GM18868 (cell line): ENCODE measurements at regions not wholly inside any gene's neighbourhood (a gene's known extent, or its start where the extent isn't known, plus 50 kb on each side); places are given as distances from the start of the nearest gene placed in this dataset.

Experiments
- ATAC-seq: cut with Tn5 transposase; IDR thresholded peaks from one replicate; pipeline ENCODE4 v1.9.1; 2021; ENCODE audit warnings: mild to moderate bottlenecking, moderate library complexity; ENCODE audit not compliant: unreplicated experiment

DNA sequence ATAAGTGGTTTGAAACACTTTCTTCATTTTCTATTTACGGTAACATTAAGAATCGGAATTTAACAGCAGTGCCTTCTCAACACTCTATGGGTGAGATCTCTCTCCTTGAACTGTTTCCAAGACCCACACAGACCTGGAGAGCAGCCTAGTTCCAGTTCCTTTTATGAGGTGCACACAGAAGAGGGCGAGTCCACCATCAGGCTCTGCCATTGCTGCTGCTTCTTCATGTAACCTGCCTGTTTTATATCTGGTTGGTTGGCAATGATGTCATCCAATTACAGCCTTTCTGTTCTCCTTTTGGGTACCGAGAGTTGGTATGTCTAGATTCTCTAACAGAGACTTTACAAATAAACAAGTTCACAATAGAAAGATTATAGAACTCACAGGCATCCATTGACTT is 225.7 kb downstream of the UTP18 start:
- ATAC-seq, result no peak

- ATAC-seq, result no peak
These were observed 226.7 kb downstream of the UTP18 start for GRCh38 chr17:51486885-51487520.

DNA sequence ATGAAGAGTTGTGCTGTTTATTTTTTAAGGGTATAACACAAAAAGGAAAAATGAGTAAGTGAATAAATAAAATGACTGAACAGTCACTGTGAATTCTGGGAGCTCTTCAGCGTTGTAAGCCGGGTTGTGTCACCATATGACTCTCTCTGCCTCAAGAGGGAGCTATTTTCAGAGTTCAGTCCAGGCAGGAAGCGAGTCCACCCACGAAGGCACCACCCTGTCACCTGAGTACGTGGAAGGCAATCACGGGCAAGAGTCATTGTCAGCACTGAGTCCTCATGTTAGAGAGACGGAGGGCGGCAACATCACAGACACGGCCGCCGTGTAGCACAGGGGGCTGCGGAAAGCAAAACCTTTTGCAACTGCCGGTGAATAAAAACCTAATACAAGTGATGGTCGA is 227.6 kb downstream of the UTP18 start:
- no peak for ATAC-seq

DNA sequence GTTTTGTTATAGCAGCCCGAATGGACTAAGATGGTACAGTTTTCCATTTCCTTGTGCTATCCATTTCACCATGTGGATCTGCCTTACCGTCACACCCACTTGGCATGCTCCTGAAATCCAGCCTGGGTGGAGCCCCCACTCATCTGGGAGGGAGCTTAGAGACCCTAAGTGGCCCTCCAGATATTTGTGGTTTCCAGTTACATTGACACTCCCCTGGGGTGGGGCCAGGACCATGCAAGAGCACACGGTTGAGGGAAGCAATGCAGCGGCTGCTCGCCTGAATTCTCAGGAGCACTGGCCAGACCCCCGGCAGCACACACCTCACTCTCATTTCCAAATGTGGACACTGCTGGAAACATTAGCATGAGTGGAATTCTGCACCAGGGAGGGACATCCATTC is 231.1 kb downstream of the UTP18 start:
- no peak for ATAC-seq

DNA sequence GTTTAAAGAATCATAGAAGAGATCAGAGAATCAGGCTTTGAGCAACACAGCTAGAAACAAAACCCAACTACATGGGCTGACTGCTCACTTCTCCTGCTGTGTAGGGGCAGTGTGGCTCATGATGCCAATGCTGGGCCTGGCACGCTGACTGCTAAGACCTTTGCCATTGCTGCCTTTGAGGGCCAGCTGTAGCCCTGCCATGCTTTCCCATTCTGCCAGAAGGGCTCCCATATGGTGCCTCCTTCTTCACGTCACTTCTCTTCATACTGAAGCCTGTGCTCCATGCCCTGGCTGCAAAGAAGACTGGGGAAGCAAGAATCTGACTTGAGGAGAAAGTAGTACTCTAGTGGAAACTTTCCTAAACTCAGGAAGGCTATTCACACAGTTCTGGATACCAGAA is 232.9 kb downstream of the UTP18 start:
- ATAC-seq, result no peak

DNA sequence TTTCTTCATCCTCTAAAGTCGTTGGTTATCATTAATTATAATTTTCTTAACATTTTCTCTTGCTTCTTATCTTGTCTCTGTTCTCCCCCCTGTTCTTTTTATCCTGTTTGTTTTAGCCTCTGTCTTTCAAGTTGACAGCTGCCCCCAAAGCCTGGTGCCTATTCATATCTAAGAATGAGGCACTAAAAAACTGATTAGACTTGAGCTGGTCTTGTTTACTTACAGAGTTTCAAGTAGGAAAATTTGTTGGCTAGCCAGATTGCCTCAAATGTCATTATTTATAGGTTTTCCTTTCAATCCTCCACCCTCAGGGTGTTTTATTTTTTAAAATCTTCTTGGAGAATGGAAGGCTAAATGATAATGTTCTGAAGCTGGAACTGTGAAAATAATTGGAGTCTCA is 236.0 kb downstream of the UTP18 start:
- ATAC-seq, result no peak

GRCh38 chr17:51499897-51500296 is 239.6 kb downstream of the UTP18 start:
- no peak for ATAC-seq

DNA sequence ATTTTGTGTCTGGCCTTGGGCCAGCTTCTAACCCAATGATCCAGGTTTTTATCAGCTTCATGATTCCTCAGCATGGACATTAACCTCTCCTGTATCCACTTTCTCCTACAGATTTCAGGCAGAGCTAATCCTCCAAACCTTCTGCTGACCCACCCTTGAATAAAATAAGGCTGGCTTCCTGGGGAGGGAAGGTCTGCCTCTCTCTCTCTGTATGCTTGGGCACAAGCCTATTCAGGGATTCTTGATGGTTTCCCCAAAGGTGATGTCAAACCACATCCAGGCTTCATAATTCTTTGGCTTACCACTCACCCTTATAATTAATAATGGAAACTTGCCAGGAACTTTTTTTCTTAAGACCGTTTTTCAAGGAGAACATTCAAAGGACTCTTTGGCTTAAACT is 240.1 kb downstream of the UTP18 start:
- no peak for ATAC-seq

DNA sequence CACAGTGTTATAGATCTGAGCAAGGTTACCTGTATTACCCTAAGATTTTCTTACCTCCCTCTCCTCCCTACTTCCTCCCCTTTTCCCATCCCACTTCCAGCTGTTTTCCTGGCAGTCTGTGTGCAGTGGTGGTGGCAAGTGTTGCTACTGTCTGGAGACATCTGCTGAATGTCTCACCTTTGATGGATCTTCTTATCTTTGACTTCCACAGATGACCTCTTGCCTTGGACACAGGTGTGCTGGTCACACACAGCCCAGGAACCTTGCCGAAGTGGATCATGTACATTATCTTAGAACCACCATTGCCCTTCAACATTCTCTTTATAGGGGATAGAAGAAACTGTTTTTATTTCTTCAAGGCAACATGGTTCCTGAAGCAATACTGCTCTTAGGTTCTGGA is 245.1 kb downstream of the UTP18 start:
- ATAC-seq, result no peak

- ATAC-seq, result no peak
These were observed 247.1 kb downstream of the UTP18 start for GRCh38 chr17:51507444-51507843.

DNA sequence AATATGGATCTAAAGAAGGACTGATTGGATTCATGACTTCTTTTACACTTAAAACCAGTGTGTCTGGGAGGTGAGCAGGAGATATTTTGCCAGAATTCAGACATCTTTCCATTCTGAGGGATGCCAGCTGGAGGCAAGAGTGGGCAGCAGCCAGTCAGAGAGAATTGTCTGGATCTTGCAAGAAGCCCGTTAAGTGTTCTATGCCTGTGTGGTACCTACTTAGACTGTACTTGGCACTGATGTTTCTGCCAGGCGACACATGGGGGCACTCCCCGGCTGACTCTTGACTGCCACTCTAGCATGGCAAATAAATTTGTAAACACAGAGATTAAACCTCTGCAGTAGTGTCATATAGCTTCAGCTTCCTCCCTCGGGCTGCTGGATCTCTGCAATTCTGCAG is 247.7 kb downstream of the UTP18 start:
- ATAC-seq, result no peak

DNA sequence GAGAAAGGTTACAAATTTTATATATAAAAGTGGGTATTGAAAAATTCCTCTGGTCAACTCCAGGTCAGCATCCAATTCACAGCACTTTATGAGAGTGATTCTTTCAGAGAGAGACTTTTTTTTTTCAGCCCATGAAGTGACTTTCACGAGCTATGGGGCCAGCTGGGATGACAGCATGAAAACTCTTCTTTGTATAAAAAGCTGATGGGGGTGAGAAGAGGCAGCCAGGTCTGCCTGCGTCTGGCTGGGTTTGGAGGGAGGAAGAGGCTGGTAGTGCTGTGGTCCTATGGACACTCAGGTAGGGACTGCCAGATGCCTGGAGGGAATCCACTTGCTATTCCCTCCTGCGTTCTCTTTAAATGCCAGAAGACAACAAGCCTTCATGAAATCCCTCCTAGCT is 250.6 kb downstream of the UTP18 start:
- no peak for ATAC-seq

DNA sequence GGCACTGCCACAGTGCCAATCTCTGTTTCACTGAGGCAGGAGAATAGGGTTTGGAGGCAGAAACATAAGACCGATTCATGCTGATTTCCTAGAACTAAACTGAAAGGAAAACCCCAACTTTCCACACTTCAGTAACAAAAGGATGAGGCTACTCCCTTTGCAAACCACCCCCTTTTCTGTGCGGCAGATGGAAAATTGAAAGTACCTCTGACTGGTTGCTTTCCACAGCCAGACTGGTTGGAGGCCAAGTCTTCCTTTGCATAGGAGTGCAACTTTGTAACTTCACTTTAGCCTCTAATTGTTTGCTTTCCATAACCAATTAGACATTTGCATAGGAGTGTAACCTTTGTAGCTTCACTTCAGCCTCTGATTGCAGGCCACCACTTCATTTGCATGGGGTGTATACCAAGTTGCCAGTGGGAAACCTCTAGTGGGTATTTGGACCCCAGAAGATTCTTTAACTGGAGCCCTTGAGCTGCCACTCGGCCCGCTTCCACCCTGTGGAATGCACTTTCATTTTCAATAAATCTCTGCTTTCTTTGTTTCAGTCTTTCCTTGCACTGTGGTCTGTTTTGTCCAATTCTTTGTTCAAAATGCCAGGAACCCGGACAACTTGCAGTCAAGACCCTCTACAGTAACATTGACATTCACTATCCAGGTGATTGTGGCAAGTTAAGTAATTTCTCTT is 252.0 kb downstream of the UTP18 start:
- no peak for ATAC-seq

- ATAC-seq, result no peak
These were observed 256.6 kb downstream of the UTP18 start for GRCh38 chr17:51516924-51517323.

GRCh38 chr17:51524524-51524923 is 264.2 kb downstream of the UTP18 start:
- ATAC-seq, result no peak

- no peak for ATAC-seq
These were observed 266.2 kb downstream of the UTP18 start for GRCh38 chr17:51526507-51526906.

- ATAC-seq, result no peak
These were observed 267.1 kb downstream of the UTP18 start for GRCh38 chr17:51527225-51527982.

- ATAC-seq, result no peak
These were observed 267.8 kb downstream of the UTP18 start for GRCh38 chr17:51528111-51528510.

GRCh38 chr17:51533219-51533618 is 272.9 kb downstream of the UTP18 start:
- ATAC-seq, result no peak

- no peak for ATAC-seq
These were observed 273.5 kb downstream of the UTP18 start for GRCh38 chr17:51533821-51534220.

GRCh38 chr17:51536627-51537026 is 276.3 kb downstream of the UTP18 start:
- ATAC-seq, result no peak

GRCh38 chr17:51537996-51538550 is 277.7 kb downstream of the UTP18 start:
- ATAC-seq, result no peak
